ENCODE measurements at regions not wholly inside any gene's neighbourhood (a gene's known extent, or its start where the extent isn't known, plus 50 kb on each side); places are given as distances from the start of the nearest gene placed in this dataset.

DNA sequence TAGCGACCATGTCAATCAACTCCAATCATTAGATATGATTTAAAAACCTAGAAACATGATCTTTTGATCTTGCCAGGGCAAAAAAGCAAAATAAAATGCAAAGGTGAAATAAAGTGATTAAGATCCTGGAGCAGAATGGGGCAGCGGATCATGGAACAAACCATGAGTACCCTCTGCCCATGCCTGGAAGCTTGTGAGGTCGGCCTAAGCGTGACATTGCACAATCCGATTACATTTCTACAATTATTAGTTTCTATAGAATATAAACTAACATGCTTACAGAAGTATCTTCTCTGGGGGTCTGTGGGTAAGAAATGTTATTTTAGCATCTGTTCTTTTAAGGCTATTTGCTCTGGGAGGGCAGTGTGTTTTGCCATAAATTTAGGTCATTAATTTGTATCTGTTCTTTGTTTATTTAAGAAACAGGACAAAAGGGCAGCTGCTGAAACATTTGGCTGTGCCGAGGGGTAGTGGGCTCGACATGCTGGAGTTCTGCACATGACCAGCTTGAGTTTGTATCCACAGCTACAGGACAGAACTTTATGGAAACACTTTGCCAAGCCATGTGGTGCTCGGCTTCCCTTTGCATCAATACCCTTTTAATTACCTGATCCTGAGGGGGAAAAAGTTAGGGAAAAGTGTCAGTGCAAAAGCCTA lies 55.9 kb downstream of the ZBTB18 start:
- ATAC-seq (ENCODE audit: low read depth) (no peak), DNase-seq (ENCODE audit: low spot score) (no peak)
- H3K9me3 ChIP-seq (ENCODE audit: severe bottlenecking): no peaks in the 10 kb centered on the region
- no peaks in the 10 kb centered on the region for H3K4me1 ChIP-seq (ENCODE audit: insufficient read depth, poor library complexity, severe bottlenecking)
- TF ChIP-seq, protein P1, sequence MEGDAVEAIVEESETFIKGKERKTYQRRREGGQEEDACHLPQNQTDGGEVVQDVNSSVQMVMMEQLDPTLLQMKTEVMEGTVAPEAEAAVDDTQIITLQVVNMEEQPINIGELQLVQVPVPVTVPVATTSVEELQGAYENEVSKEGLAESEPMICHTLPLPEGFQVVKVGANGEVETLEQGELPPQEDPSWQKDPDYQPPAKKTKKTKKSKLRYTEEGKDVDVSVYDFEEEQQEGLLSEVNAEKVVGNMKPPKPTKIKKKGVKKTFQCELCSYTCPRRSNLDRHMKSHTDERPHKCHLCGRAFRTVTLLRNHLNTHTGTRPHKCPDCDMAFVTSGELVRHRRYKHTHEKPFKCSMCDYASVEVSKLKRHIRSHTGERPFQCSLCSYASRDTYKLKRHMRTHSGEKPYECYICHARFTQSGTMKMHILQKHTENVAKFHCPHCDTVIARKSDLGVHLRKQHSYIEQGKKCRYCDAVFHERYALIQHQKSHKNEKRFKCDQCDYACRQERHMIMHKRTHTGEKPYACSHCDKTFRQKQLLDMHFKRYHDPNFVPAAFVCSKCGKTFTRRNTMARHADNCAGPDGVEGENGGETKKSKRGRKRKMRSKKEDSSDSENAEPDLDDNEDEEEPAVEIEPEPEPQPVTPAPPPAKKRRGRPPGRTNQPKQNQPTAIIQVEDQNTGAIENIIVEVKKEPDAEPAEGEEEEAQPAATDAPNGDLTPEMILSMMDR (IDR thresholded peaks at IDR 0.05; ENCODE audit: poor library complexity, severe bottlenecking): no peak
- no peak overlapping the region for H3K4me3 ChIP-seq (ENCODE audit: severe bottlenecking)
- no peaks in the 10 kb centered on the region for H3K36me3 ChIP-seq (ENCODE audit: low read depth)
- H3K27ac ChIP-seq (ENCODE audit: poor library complexity, severe bottlenecking): no peak overlapping the region
- no peaks in the 10 kb centered on the region for H3K27me3 ChIP-seq (ENCODE audit: insufficient read depth, poor library complexity, severe bottlenecking)

DNA sequence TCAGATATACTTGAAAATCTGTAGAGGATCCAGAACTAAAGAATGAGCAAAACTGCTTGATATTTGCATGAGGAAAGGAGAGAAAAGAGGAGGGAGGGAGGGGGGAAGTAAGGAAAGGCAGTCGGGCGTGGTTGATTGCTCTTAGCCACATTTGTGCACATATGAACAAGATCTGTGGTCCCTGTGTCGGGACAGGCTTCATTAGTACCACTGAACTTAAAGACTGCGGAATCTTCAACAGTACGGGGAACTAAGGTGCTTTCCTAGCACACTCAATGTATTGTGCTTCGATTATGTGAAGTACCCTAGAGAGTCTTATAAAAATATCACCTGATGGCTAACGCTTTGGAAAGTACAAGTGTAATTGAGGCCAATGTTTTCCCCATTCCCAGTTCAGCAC lies 59.9 kb downstream of the ZBTB18 start:
- H3K36me3 ChIP-seq (ENCODE audit: low read depth): no peaks in the 10 kb centered on the region
- H3K27ac ChIP-seq (ENCODE audit: poor library complexity, severe bottlenecking): no peak overlapping the region
- no peaks in the 10 kb centered on the region for H3K4me1 ChIP-seq (ENCODE audit: insufficient read depth, poor library complexity, severe bottlenecking)
- DNase-seq (ENCODE audit: low spot score) (no peak), ATAC-seq (ENCODE audit: low read depth) (no peak)
- H3K27me3 ChIP-seq (ENCODE audit: insufficient read depth, poor library complexity, severe bottlenecking): no peaks in the 10 kb centered on the region
- H3K9me3 ChIP-seq (ENCODE audit: severe bottlenecking): no peaks in the 10 kb centered on the region
- no peak overlapping the region for H3K4me3 ChIP-seq (ENCODE audit: severe bottlenecking)
- TF ChIP-seq, protein P1 (IDR thresholded peaks at IDR 0.05; ENCODE audit: poor library complexity, severe bottlenecking): no peak

DNA sequence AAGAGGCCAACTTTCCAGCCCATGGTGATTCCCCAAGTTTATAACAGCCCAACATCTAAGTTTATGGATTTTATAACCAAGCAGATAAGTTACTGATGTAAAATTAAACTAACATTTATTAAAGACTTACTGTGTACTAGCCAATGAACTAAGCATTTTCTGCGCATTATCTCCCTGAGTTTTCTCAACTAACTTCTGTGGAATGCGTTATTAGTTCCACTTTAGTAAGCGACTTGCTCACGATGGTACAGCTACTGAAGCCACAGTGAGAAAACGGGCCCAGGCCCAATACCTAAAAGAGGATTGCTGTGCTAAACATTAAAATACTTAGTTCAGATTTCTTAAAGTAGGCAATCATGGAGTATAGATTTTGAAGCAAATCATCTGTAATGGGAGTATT lies 61.0 kb downstream of the ZBTB18 start:
- no peaks in the 10 kb centered on the region for H3K27me3 ChIP-seq (ENCODE audit: insufficient read depth, poor library complexity, severe bottlenecking)
- TF ChIP-seq, protein P1 (IDR thresholded peaks at IDR 0.05; ENCODE audit: poor library complexity, severe bottlenecking): no peak
- H3K4me1 ChIP-seq (ENCODE audit: insufficient read depth, poor library complexity, severe bottlenecking): no peaks in the 10 kb centered on the region
- H3K9me3 ChIP-seq (ENCODE audit: severe bottlenecking): no peaks in the 10 kb centered on the region
- H3K4me3 ChIP-seq (ENCODE audit: severe bottlenecking): no peak overlapping the region
- ATAC-seq (ENCODE audit: low read depth) (no peak), DNase-seq (ENCODE audit: low spot score) (no peak)
- H3K36me3 ChIP-seq (ENCODE audit: low read depth): no peaks in the 10 kb centered on the region
- no peak overlapping the region for H3K27ac ChIP-seq (ENCODE audit: poor library complexity, severe bottlenecking)

DNA sequence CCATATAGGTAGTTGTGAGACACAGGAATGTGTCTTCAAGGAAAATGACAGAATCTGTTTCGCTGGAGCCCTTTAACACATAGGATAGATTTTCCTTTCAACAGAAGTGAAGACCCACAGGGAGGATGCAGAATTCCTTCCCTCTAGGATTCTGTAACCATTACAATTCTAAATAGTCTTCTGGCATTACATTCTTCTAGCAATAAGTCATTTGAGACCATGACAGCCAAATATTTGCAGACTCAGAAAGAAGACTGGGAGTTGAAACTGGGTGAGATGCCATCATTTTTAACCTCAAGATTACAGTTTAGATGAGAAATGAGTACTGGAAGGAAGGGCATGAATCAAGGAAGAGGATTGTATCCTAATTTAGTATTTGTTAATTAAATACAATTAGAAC lies 61.6 kb downstream of the ZBTB18 start:
- DNase-seq (ENCODE audit: low spot score): no peak
- TF ChIP-seq, protein P1 (IDR thresholded peaks at IDR 0.05; ENCODE audit: poor library complexity, severe bottlenecking): no peak
- no peak overlapping the region for H3K4me3 ChIP-seq (ENCODE audit: severe bottlenecking)

DNA sequence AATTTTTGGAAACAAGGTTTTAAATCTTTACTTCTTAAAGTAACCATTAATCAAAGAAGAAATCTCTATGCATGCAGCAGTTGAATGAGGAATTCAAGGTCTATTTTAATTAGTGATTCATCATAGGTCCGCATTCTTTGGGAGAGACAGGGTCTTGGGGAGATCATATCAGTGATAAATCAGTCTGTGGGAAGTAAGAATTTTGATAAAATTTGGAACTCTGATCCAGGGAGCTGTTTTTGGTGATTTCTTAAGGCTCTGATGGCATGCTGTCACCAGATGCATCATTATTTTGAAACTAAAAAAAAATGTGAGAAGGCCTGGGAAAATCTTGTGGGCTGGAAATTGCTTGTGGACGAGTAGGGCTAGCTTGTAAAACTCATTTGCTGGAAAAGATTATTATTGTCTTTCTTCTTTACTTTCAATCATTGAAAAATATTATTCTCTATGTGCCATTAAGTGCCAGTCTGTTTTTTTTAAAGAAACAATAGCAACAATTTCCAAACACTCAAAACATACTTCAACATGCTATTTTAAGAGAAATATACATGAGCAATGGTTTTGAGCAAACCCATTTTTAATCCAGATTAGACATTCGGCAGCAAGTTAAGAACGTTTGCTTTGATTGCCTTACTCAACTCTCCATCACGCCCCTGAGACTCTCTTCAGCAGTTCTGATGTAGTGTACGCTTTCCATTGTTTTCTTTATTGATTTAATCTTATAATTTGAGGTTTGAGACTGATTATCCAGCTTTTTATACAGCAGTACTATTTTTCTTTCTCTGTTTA lies 62.6 kb downstream of the ZBTB18 start:
- ATAC-seq (ENCODE audit: low read depth): no peak
- DNase-seq (ENCODE audit: low spot score): no peak
- Histone ChIP-seq H3K36me3 (ENCODE audit: low read depth) (no peaks in the 10 kb centered on the region), H3K27me3 (ENCODE audit: insufficient read depth, poor library complexity, severe bottlenecking) (no peaks in the 10 kb centered on the region), H3K27ac (ENCODE audit: poor library complexity, severe bottlenecking) (no peak overlapping the region), H3K4me3 (ENCODE audit: severe bottlenecking) (no peak overlapping the region), H3K9me3 (ENCODE audit: severe bottlenecking) (no peaks in the 10 kb centered on the region), H3K4me1 (ENCODE audit: insufficient read depth, poor library complexity, severe bottlenecking) (no peaks in the 10 kb centered on the region)
- TF ChIP-seq, protein P1 (IDR thresholded peaks at IDR 0.05; ENCODE audit: poor library complexity, severe bottlenecking): no peak

More for the DNA sequence above, 61.6 kb downstream of the ZBTB18 start:
- H3K4me1 ChIP-seq (ENCODE audit: insufficient read depth, poor library complexity, severe bottlenecking): no peaks in the 10 kb centered on the region
- H3K9me3 ChIP-seq (ENCODE audit: severe bottlenecking): no peaks in the 10 kb centered on the region
- no peaks in the 10 kb centered on the region for H3K27me3 ChIP-seq (ENCODE audit: insufficient read depth, poor library complexity, severe bottlenecking)
- ATAC-seq (ENCODE audit: low read depth): no peak
- H3K36me3 ChIP-seq (ENCODE audit: low read depth): no peaks in the 10 kb centered on the region
- H3K27ac ChIP-seq (ENCODE audit: poor library complexity, severe bottlenecking): no peak overlapping the region

Data from RWPE2 (cell line).